Fibroblast of pulmonary artery (primary cell): ENCODE measurements at regions not wholly inside any gene's neighbourhood (a gene's known extent, or its start where the extent isn't known, plus 50 kb on each side); places are given as distances from the start of the nearest gene placed in this dataset.

Experiments used
- DNase-seq: peaks from one replicate; pipeline ENCODE4 v3.0.0-alpha.2; 2010; ENCODE audit warnings: low read depth
- H3K4me3 ChIP-seq: replicated peaks from 2 replicates; pipeline ENCODE4 v1.5.1; 2011; ENCODE audit warnings: low read depth, mild to moderate bottlenecking, control low read depth, low read length, moderate library complexity
- CTCF ChIP-seq: IDR thresholded peaks from 2 replicates; pipeline ENCODE4 v1.5.1; 2011; ENCODE audit warnings: mild to moderate bottlenecking, control low read depth, low read length, inconsistent platforms; ENCODE audit errors: missing control alignments

DNA sequence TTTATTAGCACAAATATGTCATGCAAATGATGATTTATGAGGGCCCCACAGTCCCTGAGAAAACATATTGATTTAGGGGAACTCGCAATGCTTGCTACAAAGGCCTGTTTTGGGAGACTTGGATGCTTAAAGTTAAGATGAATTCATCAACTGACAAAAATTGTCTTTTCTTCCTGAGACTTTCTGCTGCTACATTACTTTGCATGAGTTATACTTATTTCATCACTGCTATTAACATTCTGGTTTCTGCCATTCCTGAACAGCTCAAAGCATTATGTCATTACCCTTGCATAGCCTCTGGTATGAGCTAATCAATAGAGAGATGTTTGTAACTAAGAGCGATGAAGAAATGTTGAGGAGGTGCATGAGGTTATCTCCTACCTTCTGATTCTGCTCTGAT lies 74.4 kb downstream of the SOX11 start:
- H3K4me3 ChIP-seq: no peak overlapping the region
- TF ChIP-seq CTCF: no peak
- DNase-seq: no peak

GRCh38 chr2:5777131-5777535 lies 84.9 kb downstream of the SOX11 start:
- no peak overlapping the region for H3K4me3 ChIP-seq
- DNase-seq: no peak
- TF ChIP-seq CTCF: no peak

GRCh38 chr2:5781679-5782078 lies 89.5 kb downstream of the SOX11 start:
- no peak overlapping the region for H3K4me3 ChIP-seq
- DNase-seq: no peak
- no peak for TF ChIP-seq CTCF

- no peak overlapping the region for H3K4me3 ChIP-seq
- no peak for DNase-seq
- TF ChIP-seq CTCF: no peak
These were observed 89.9 kb downstream of the SOX11 start for GRCh38 chr2:5782103-5782502.

- no peak for DNase-seq
- no peak for TF ChIP-seq CTCF
- no peak overlapping the region for H3K4me3 ChIP-seq
These were observed 96.3 kb downstream of the SOX11 start for GRCh38 chr2:5788447-5788846.

DNA sequence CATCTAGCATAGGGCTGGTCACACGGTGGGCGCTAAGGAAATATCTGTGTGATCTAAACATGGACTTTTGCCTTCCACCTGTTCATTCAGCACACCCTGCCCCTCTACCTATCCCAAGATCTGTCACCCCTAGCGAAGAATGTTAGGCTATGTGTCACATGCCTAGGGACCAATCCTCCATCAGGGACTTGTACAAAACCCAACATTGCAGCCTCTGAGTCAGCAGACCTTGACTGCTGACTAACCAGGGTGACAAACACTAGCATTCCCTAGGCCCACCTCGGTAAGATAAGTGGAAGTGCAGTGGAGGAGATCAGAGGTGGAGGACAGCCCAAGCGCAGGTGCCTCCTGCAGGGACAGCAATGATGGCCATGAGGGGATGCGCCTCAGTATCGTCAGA lies 99.2 kb downstream of the SOX11 start:
- TF ChIP-seq CTCF: no peak
- no peak for DNase-seq

GRCh38 chr2:5794012-5794411 lies 101.8 kb downstream of the SOX11 start:
- no peak for TF ChIP-seq CTCF
- DNase-seq: no peak
- no peak overlapping the region for H3K4me3 ChIP-seq

More for the DNA sequence above, 99.2 kb downstream of the SOX11 start:
- no peak overlapping the region for H3K4me3 ChIP-seq
